Upper lobe of left lung (tissue), 4 donors: ENCODE measurements at regions not wholly inside any gene's neighbourhood (a gene's known extent, or its start where the extent isn't known, plus 50 kb on each side); places are given as distances from the start of the nearest gene placed in this dataset.

Experiments
- POLR2A ChIP-seq, 4 donors: fragments of 450-650 bp; IDR thresholded peaks; one replicate each; pipeline ENCODE4 v1.5.1; 2016 to 2017; ENCODE audit warnings: antibody characterized with exemption in 4 of 4, mild to moderate bottlenecking in 2 of 4
- TF ChIP-seq, protein P1 (sequence below), 6 experiments: fragments of 450-650 bp in 4 of 6; fragments of 200-600 bp in 2 of 6; sonication (generic) in 2 of 6; IDR thresholded peaks; one replicate each; pipeline ENCODE4 v1.5.1; 2016 to 2019; ENCODE audit warnings: antibody characterized with exemption in 6 of 6

- TF ChIP-seq, protein P1, sequence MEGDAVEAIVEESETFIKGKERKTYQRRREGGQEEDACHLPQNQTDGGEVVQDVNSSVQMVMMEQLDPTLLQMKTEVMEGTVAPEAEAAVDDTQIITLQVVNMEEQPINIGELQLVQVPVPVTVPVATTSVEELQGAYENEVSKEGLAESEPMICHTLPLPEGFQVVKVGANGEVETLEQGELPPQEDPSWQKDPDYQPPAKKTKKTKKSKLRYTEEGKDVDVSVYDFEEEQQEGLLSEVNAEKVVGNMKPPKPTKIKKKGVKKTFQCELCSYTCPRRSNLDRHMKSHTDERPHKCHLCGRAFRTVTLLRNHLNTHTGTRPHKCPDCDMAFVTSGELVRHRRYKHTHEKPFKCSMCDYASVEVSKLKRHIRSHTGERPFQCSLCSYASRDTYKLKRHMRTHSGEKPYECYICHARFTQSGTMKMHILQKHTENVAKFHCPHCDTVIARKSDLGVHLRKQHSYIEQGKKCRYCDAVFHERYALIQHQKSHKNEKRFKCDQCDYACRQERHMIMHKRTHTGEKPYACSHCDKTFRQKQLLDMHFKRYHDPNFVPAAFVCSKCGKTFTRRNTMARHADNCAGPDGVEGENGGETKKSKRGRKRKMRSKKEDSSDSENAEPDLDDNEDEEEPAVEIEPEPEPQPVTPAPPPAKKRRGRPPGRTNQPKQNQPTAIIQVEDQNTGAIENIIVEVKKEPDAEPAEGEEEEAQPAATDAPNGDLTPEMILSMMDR (IDR thresholded peaks at IDR 0.05): no peak
- TF ChIP-seq POLR2A (IDR thresholded peaks at IDR 0.05): no peak
Measured at GRCh38 chr10:8990280-8990987, 935.9 kb downstream of the GATA3 start.
